ENCODE measurements at regions not wholly inside any gene's neighbourhood (a gene's known extent, or its start where the extent isn't known, plus 50 kb on each side); places are given as distances from the start of the nearest gene placed in this dataset.
A peak's percentile ranks its signal among the peaks of the same experiment; 100 is the strongest.
"Not testable (repeated sequence)": the region's sequence is repeated elsewhere in the genome, so short reads cannot be mapped to it uniquely, and the experiment has no call there.

DNA sequence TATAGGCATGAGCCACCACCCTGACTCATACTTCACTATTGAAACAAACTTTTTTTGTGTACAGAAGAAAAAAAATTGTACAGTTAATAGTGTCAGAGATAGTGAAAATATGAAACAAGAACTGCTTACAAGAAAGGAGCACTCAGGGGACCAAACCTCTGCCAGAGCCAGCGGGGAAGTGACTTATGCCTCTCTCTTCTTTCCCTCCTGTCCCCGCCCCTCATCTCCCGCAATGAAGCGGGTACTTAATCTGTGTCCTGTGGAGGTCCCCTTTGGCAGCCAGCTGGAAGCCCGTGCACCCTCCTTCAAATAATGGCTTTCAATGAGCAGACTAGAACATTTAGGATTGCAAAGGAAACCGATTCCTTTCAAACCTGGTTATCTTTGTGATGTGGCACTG, 51.5 kb downstream of the PPIAL4A start:
- DNase-seq: not testable (repeated sequence)

DNA sequence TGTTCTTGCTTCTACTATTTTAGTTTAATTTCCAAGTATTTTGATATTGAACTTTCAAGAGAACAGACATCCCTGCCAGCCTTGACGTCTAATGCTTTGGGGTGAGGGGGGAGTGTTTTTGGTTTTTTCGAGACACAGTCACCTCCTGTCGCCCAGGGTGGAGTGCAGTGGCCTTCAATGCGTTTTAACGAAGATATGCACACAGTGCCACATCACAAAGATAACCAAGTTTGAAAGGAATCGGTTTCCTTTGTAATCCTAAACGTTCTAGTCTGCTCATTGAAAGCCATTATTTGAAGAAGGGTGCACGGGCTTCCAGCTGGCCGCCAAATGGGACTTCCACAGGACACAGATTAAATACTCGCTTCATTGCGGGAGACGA, 52.3 kb downstream of the PPIAL4A start:
- not testable (repeated sequence) for DNase-seq

GRCh38 chr1:120942218-120942944, 52.8 kb downstream of the PPIAL4A start:
- DNase-seq: peak; percentile 26

- not testable (repeated sequence) for DNase-seq
These were observed 53.4 kb downstream of the PPIAL4A start for GRCh38 chr1:120942945-120943319.

- DNase-seq: not testable (repeated sequence)
These were observed 55.1 kb downstream of the PPIAL4A start for GRCh38 chr1:120944691-120945090.

DNA sequence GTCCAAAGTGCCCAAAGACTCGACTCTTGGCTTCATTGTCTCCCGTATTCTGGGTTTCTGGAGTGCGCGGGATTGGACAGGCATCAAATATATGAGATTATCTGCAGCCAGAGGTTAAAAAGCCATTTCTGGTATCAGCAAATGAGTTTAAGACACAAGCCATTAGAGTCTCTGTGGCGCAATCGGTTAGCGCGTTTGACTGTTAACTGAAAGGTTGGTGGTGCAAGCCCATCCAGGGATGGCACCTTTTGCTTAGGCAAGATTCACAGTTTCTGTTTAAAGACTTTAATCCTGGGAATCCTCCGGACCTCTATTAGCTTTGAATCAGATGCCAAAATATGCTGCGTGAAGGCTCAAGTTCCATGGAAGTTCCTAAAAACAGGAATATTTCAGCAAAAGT, 55.6 kb downstream of the PPIAL4A start:
- DNase-seq: not testable (repeated sequence)

DNA sequence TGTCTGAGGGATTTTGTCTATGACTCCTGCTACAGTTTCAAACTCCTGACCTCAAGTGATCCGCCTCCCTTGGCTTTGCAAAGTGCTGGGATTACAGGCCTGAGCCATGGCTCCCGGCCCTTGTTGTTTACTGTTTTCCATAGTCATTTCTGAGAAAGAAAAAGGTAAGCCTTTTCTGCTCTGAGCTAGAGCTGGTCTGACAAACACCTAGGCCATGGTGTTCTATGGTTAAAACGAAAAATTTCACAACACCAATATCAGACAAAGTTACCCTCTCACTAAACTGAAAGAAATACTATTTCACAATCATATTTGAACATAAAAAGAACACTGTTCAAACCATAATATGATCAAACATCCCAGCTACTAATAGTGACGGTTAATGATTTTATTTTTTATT, 57.5 kb downstream of the PPIAL4A start:
- not testable (repeated sequence) for DNase-seq

DNA sequence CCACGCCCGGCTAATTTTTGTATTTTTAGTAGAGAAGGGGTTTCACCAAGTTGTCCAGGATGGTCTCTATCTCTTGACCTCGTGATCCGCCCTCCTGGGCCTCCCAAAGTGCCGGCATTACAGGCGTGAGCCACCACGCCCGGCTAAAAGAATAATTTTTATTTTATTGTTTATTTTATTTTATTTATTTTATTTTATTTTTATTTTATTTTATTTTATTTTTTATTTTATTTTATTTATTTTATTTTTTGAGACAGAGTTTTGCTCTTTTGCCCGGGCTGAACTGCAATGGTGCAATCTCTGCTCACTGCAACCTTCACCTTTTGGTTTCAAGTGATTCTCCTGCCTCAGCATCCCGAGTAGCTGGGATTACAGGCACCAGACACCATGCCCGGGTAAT, 60.2 kb downstream of the PPIAL4A start:
- not testable (repeated sequence) for DNase-seq

DNA sequence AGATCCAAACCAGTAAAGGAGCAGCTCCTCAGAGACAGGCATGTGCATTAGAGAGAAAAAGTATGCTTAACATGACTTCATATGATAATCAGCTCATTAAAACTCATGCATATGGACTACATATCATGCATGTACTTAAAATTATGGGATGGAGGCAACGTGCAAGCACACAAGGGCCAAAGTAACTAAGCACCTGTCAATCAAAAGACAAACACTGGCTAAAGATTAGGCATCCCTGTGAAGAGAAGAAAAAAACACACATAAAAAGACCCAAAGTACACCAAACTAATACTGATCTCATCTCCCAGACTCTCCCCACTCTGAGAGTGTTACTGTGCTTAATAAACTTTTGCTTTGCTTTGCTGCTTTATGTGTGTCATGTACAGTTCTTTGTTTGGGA, 61.1 kb downstream of the PPIAL4A start:
- not testable (repeated sequence) for DNase-seq

DNA sequence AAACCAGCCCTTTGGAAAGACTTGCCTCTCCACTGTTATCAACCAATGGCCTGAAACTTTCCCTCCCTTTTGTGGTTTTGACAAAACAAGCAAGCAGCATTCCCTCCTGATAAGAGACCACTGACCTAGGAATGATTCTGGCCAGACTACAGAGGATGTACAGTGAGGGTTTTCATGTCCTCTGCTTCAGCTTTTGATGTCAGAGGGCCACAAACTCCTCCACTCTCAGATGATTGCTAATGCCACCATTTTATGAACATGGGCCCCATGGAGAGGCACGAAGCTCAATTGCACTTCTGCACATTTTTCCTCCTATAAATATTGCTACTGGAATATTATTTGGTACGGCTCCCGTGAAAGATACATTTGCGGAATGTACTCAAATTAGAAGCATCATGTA, 61.5 kb downstream of the PPIAL4A start:
- DNase-seq: not testable (repeated sequence)

- DNase-seq: not testable (repeated sequence)
These were observed 62.8 kb downstream of the PPIAL4A start for GRCh38 chr1:120952207-120952870.

GRCh38 chr1:120952871-120953265, 63.3 kb downstream of the PPIAL4A start:
- DNase-seq: not testable (repeated sequence)

DNA sequence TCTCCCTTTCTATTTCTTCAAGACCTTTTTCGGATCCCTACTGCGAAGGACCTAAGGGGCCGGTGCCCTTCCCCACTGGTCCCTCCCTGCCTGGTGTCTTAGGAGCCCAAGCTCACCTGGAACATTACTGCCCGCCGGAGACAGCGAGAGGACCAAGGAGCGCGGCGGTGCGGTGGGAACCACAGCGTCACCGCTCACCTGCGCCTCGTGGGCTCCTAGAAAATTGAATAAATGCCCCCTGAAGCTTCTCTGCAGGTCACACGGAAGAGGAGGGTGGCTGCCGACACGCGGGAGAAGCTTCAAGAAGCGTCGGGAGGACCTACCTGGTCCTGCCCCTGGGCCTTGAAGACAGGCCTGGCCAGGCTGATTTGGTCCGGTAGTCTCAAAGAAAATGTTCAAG, 65.2 kb downstream of the PPIAL4A start:
- no peak for DNase-seq

DNA sequence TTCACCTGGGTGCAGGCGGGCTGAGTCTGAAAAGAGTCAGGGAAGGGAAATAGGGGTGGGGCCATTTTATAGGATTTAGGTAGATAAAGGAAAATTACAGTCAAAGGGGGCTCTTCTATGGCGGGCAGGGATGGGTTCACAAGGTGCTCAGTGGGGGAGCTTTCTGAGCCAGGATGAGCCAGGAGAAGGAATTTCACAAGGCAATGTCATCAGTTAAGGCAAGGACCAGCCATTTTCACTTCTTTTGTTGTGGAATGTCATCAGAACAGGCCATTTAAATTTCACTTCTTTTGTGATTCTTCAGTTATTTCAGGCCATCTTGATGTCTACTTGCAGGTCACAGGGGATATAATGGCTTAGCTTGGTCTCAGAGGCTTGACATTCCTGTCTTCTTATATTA, 66.4 kb downstream of the PPIAL4A start:
- not testable (repeated sequence) for DNase-seq

- DNase-seq: not testable (repeated sequence)
These were observed 76.4 kb downstream of the PPIAL4A start for GRCh38 chr1:120966018-120966417.

DNA sequence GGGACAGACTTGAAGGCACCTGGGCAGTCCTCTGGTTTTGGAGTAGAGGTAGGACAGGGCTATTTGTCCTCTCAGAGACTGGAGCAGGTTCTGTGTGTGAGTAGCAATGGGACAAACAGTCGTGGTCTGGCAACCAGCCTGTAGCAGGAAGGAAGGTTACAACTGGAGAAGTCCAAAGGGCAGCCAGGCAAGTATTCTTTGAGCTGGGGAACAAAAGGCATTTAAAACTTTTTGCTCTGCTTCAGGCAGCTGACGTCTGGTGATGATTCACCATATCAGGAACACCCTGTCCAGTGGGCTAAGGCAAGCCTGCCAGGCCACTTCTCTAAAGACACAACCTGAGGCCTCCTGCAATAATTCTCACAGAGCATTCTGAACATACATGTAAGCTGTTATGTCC, 83.3 kb downstream of the PPIAL4A start:
- DNase-seq: not testable (repeated sequence)

- DNase-seq: not testable (repeated sequence)
These were observed 84.3 kb downstream of the PPIAL4A start for GRCh38 chr1:120973836-120974235.

DNA sequence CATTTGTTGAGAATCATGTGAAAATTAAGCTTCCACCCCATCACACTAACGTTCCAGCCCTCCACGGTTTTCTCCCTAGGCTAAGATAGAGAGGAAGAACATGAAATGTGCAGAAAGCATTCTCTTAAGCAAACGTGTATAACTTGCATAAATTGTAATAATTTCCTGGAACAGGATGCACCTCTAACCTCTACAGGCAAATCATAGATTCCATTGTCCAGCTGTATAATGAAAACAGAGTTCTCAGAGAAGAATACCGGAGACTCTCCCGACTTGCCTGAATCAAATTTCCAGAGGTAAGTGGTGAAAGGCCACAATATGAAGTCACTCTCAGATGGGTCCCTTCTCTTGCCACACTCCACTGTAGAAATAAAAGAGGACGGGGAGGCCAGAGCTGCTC, 87.7 kb downstream of the PPIAL4A start:
- DNase-seq: not testable (repeated sequence)

- DNase-seq: not testable (repeated sequence)
These were observed 92.0 kb downstream of the PPIAL4A start for GRCh38 chr1:120981489-120982094.

DNA sequence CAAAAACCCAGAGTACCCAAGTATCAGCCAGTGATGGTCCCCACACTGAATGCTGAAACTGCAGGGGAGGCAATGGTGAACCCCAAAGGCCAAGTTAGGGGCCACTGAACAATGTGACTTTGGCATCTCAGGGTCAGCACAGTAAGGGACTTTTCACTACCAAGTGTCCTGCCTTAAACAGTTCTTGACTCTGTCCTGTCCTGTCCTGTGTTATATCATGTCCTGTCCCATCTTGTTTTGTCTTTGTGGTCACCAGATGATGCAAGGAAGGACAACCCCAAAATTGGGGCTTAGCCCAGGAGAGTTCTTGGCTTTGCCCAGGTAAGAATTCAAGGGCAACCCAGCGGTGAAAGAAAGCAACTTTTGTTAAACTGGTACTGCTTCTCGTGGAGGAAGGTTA, 105.0 kb downstream of the PPIAL4A start:
- DNase-seq: not testable (repeated sequence)

- DNase-seq: not testable (repeated sequence)
These were observed 105.5 kb downstream of the PPIAL4A start for GRCh38 chr1:120995025-120995424.

- DNase-seq: not testable (repeated sequence)
These were observed 111.6 kb downstream of the PPIAL4A start for GRCh38 chr1:121001090-121001726.

DNA sequence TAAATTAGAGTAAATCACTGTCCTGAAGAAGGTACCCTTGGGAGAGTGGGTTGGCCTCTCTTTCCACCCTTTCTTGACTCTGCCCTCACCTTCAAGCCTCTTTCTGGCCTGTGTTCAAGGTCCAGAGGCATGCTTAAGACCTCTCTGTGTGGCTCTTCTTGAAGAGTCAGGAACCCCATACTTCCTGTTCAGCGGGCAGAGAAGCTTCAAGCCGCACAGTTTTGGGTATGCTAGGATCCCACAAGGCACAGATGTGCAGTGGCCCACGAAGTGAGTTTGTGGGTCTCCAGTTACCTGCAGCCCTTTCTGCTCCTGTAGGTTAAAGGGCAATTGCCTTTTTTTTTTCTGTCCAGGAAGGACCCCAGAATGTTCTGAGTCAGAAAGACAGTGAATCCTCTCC, 113.7 kb downstream of the PPIAL4A start:
- not testable (repeated sequence) for DNase-seq
